Ureter (tissue), 1 donor: ENCODE measurements at regions not wholly inside any gene's neighbourhood (a gene's known extent, or its start where the extent isn't known, plus 50 kb on each side); places are given as distances from the start of the nearest gene placed in this dataset.
"Not testable (repeated sequence)": the region's sequence is repeated elsewhere in the genome, so short reads cannot be mapped to it uniquely, and the experiment has no call there.

Experiments used
- DNase-seq: peaks from one replicate; pipeline ENCODE4 v3.0.0-alpha.2; 2020; ENCODE audit warnings: low spot score
- donor health status: DM: yes; HTN: yes; CAD: no.

GRCh38 chr22:11795979-11796378 lies 3732.0 kb upstream of the OR11H1 start:
- not testable (repeated sequence) for DNase-seq

GRCh38 chr22:11815481-11815880 lies 3712.5 kb upstream of the OR11H1 start:
- DNase-seq: not testable (repeated sequence)

GRCh38 chr22:11818845-11819244 lies 3709.1 kb upstream of the OR11H1 start:
- not testable (repeated sequence) for DNase-seq

- not testable (repeated sequence) for DNase-seq
These were observed 3705.7 kb upstream of the OR11H1 start for GRCh38 chr22:11822326-11822725.

- DNase-seq: not testable (repeated sequence)
These were observed 3703.0 kb upstream of the OR11H1 start for GRCh38 chr22:11825009-11825408.

- not testable (repeated sequence) for DNase-seq
These were observed 3702.0 kb upstream of the OR11H1 start for GRCh38 chr22:11826000-11826399.

- peak; percentile 39 for DNase-seq
These were observed 3698.6 kb upstream of the OR11H1 start for GRCh38 chr22:11829426-11829825.
